HG03565 (cell line): ENCODE measurements at regions not wholly inside any gene's neighbourhood (a gene's known extent, or its start where the extent isn't known, plus 50 kb on each side); places are given as distances from the start of the nearest gene placed in this dataset.
A peak's percentile ranks its signal among the peaks of the same experiment; 100 is the strongest.
"Not testable (repeated sequence)": the region's sequence is repeated elsewhere in the genome, so short reads cannot be mapped to it uniquely, and the experiment has no call there.

Experiments used
- ATAC-seq: cut with Tn5 transposase; IDR thresholded peaks from one replicate; pipeline ENCODE4 v1.9.1; 2021; ENCODE audit warnings: mild to moderate bottlenecking, moderate library complexity; ENCODE audit not compliant: unreplicated experiment

DNA sequence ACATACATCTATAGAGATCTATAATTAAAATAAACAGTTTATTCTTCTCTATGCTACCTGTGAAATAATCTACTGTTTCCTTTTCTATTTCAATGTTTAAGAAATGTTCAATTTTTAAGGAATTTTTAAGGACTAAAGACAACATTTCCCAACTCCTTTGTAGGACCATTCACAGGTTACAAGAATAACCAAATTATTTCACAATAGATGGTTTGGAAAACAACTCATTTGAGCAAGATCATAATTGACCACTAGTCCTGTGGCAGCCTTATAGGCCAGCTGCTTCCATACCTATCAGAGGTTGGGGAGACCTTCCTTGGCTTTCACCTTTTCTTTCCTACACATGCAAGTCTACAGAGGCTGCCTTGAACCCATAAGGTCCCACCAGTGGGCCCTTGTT is 193.7 kb downstream of the TTC39B start:
- ATAC-seq = no peak

DNA sequence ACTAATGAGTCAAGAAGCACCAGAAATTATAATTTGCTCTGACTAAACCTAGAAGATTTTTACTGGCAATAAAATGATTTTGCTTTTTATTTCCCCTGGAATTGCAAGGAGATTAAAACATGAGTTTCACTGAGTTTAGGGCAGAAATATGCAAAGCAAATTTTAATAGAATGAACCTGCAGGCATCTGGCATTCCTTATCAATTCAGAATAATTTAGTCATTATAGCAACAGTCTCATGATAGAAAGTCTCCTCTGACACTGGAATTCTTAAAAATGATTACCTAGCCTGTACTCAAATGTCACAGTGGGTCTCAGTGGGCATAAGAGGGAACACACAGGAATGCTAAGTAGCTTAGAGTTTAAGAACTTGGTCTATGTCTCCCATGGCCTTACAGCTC is 195.9 kb downstream of the TTC39B start:
- ATAC-seq = no peak

DNA sequence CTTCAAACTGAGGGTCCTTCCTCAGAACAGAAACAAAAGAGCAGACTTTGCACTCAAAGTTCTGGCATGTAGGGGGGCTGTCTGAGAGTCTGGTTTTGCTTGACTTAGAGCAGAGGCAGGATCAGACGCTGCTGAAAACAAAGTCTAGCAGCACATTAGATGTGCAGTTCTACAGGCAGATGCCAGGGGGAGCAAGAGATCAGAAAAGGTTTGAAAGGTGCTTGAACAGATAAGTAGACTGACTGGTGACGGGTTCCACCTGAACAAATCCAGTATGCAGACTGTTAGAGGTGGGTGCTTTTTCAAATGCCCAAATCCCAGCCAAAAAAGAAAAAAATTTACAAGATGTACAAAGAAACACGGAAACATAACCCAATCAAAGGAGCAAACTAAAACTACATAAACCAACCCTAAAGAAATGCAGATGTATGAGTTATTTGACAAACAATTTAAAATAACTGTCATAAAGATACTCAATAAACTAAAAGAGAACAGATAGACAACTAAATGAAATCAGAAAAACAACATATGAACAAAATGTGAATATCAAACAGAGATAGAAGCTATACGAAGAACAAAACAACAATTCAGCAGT is 194.7 kb upstream of the FREM1 start:
- ATAC-seq = peak; percentile 98

DNA sequence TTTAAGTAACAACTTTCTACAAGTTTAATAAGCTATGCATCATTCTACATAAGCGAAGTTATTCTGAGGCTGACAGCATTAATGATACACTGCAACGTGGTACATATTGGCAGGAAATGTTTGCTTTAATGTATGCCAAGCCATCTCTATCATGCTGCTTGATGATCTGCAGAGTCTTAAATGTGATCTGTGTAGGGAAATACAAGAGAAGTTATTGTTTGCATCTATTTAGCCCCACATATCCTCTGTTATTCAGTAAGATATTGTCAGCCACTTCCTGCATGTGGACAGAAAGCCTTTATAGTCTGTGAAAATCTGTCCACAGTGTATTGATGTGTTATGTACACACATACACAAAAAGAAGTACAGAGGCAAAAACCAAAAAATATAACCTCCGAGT is 193.1 kb upstream of the FREM1 start:
- ATAC-seq = no peak

DNA sequence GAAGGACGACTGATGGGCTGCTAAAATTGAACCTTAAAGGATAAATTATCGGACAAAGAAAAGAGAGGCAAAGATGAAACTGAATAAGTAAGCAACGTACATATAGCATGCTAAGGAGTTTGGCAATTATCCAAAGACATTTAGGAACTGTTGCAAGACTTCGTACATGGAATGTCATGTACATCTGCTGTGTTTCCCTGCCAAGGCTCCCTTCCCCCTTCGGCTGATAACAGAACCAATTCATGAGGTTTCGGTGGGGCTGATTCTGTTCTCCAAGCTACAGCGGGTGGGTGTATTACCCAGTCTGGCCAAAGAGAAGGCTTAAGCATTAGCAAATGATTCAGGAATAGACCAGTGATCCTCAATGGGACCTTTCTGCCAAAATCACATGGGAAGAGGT is 190.9 kb upstream of the FREM1 start:
- no peak for ATAC-seq

DNA sequence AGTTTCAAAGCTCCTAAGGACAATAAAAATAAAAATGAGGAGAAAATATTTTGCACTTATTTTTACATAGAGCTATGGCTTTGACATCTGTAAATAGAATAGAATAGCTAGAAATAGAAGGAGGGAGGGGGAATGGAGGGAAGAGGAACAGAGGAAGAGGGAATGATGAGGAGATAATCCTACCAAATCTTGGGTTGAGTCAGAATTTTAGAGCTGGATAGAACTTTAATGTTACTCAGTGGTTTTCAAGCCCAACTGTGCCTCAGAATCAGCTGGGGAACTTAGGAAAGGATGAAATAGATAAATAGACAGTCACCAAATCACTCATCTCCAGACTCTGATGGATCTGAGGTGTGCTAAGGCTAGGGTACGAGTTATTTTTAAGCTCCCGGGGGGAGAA is 190.3 kb upstream of the FREM1 start:
- ATAC-seq = no peak

DNA sequence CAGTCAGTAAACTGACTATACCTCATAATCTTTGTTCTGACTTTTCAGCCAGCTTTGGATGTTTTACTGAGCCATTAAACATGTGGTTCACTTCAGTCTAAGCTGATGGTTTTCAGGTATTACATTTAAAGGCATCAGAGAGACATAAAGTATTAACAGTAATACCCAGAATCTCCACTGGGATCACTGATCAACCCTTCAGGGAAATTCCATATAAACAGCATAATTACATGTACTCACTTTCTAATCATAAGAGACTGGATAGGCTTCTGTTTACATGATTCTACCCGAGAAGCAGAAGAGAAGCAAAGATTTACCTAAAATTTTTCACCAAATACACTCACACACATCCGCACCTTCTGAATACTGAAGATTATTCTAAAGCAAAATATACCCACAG is 186.7 kb upstream of the FREM1 start:
- ATAC-seq = no peak

DNA sequence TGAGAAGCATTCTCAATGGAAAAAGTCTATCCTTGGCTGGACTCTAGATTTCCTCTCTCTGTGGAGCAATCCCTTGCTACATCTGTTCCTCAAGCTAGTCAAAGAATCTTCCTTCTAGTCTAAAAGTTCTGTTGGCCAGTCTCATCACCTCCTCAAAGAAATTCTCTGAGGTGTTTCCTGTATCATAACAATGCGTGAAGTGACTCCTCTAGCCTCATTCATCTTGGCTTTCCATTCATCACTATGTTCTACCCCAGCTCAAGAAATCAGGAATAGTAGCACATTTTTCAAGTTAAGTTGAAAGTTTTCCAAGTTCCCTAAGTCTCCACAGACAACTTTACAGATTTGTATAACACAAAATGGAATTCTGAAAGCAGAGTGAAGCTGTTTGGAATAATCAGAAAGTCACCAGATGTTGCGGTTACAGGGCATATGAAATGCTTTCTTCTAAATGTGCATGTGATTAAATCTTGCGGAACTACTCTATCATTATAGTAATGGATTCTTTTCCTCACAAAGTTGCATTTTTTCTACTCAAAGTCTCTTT is 176.6 kb upstream of the FREM1 start:
- no peak for ATAC-seq

DNA sequence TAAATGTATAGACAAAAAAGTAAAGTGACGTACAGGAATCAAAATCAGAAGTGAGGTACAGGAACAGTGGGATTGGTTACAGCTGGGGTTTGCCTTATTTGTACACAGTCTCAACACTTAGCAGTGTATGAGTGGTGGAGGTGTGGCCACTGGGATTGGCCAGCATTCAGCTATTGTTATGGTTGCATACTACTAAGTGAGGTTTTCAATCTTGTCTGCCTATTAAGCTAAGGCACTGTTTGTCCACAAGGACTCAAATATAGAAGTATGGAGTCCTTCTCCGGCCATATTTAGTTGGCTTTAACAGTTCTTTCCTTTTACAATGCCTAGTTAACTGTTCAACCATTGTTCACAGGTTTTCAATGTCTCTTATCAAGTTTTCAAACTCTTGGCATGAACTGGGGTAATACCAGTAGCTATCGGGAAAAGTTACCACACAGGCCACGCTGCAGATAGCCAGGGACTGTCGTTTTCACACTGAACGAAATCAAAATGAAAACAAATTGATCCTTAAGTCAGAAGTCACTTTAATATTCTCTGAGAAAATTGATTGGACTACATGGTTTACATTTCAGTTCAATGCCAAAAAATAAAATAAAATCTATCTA is 176.0 kb upstream of the FREM1 start:
- ATAC-seq = no peak

DNA sequence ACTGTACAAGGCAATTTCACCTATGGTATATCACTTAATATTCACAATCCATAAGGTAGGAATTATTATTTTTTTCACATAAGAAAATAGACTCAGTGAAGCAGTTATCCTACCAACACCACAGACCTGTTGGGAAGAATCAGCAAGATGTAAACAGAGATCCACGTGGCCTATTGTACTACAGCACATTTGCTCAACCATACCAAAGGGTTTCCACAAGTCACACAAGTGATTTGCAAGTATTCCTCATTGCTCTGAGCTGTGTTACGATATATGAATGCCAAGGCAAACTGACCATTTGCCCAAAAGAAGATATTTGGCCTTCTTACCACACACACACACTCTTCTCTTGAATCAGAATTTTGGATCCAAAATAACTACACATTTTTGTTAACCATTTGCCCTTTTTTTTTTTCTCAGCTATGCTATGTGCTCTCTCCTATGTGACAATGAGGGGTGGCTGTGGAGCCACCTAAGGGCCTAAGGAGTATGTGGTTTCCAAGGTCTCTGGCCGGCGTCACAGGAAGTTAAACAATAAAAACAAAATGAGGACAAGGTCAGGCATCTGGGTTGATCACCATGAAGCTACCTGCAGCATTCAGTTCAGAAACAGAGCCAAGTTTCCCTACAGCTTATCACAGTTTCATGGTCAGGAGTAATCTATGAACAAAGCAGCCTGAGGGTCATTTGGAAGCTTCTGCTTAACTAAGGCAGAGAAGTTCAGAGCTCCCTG is 171.0 kb upstream of the FREM1 start:
- ATAC-seq = no peak

DNA sequence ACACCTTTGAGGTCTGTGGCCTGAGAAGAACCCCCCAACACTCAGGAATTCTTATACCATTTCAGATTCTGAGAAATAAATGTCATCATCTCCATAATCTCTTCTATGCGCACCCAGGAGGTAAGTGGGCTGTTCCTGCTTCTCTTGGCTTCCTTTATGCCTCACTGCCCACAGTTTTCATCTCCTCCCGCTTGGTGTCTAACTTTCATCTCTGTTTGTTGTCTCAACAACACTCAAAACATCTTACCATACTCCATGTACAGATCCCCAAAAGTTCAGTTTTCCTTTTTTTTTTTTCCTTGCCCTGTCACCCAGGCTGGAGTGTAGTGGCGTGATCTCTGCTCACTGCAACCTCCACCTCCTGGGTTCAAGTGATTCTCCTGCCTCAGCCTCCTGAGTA is 170.2 kb upstream of the FREM1 start:
- ATAC-seq = no peak

DNA sequence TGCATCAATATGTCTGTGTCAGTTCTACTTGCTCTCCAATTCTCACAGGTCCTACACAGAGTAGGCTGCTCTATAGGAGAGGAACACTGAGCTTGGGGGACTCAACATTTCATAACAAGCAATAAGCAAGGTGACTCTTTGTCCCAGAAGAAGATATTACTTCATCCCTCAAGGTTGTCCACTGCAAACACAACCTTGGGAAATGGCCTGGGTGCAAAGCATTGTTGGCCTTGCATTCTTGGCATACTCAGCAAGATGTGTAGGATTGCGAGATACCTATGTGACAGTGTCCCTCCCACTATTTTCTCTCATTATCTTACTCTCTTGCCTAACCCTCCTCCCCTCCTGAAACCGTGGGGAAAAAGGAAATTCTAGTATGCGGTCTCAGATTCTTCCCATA is 169.8 kb upstream of the FREM1 start:
- no peak for ATAC-seq

DNA sequence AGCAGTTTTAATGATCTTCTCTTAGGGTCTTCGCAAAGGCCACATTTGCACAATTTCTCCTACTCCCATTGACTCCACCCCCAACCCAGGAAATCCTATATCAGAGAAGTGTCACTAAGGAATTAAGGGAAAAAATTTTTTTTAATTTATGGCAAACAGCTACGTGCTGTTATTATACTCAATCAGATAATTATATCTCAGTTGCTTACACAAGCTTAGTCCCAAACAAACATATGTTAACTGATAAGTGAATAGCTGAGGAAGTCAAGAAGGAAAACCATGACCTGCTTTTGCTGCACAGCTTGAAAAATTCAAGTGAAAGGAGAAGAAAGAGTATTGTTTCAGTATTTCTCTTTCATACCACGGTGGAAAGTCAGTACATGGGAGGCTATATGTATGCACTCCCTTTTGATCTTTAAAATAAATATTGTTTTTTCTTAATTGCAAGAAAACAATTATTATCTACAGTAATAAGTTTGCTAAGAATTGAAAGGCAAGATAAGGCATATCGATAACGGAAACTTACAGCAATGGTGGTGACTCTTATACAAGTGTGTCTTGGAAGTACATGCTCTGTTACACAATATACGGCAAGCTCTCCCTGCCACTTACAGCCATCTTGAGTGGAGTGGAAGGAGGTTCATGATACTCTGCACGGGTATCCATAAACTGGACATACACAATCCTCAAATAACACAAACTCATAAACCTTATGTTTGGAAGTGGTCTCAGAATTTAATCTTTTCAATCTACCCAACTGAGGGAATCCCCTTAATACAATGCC is 167.9 kb upstream of the FREM1 start:
- ATAC-seq = no peak

DNA sequence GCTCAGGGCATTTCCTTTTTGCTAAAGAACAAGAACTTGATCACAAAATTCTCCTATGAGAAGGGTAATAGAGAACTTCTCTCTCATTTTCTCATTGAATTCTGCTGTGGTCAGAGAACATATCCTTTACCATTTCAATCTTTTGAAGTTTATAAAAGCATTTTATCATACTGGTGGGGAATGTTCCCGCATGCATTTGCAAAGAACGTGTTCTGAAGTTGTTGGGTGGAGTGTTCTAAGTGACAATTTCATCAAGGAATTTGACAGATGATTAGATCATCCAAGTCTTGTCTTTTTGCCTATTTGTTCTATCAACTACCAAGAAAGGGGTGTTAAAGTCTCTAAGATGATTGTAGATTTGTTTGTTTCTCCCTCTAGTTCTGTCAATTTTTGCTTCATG is 163.4 kb upstream of the FREM1 start:
- no peak for ATAC-seq

DNA sequence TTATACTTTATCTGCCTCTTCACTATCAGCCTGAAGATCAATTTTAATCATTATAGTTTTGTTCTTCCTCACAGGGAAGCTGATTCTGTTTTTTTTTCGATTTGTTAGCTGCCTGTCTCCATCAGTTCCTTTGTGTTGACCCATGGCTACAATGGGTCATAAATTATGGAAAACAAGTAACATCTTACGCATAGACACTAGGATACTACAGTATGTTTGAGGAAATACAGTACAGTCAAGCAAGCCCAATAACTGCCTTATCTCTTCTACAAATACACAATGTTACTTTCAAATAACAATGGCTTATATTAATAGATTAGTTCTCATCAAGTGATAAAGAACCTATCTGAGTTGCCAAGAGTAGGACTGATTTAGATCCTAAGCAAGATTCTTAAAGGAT is 160.5 kb upstream of the FREM1 start:
- ATAC-seq = no peak

DNA sequence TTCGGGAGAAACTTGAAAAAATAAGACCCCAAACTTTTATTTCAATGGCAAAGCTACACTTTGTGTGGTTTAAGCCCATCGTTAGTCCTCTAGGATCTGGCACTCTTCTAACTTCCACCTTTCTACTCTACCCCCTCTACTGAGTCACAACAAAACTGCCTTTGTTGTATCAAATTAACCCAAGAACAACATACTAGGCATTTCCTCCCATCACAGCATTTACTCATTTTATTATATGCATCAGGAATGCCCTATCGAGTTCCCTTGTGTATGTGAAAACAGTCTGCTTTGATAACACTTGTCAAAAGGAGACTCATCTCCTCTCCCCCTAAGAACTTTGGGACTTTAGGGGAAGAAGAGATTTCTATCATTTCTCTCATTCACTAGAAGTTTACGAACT is 158.9 kb upstream of the FREM1 start:
- no peak for ATAC-seq

DNA sequence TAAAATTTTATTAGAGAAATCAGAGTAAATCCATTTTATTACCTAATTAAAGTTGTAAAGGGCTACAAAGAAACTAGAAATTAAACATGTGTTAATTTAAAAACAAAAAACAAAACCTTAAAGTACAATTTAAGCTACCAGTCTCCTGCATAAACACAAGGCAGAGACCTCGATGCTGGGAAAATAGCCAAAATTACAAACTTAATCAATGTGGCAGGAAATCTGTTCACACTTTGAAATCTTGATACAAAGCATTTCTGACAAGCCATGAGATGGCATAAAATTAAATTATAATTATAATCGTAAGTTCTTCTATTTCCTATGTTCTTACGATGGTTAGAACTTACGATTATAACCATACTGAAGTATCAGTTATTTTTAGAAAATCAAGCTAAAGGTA is 158.0 kb upstream of the FREM1 start:
- no peak for ATAC-seq

DNA sequence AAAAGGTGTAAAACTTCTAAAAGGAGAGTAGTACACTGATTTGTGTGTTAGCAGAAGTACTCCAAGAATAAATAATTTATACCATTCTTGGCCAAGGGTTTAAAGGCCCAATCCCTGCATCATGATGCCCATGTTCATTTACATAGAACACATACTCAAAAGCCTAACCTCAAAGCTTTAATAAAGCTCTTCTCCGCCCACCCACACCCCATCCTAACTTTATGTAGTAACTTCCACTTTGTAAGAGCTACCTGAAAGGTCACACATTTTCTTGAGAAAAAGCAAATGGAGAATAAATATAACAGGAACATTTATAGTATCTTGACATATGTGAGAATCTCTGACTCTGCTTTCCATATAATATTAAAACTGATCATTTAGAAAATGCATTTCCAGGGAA is 148.8 kb upstream of the FREM1 start:
- ATAC-seq = no peak

DNA sequence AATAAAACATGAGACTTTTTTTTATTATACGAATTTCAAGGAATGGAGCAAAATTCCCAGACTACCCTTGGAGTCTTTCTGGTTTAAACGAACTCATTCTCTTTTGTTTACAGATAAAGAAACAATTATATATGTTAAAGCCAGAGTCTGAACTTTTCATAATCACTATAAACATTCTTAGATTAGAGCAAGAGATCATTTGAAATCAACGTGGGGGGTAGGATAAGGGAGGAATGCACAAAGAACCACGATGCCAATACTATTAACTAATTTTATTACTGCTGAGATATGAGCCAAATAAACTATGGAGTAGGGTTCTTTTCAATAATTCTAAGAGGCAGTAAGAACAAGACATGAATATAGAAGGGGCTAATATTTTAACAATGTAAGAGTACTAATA is 148.0 kb upstream of the FREM1 start:
- no peak for ATAC-seq

DNA sequence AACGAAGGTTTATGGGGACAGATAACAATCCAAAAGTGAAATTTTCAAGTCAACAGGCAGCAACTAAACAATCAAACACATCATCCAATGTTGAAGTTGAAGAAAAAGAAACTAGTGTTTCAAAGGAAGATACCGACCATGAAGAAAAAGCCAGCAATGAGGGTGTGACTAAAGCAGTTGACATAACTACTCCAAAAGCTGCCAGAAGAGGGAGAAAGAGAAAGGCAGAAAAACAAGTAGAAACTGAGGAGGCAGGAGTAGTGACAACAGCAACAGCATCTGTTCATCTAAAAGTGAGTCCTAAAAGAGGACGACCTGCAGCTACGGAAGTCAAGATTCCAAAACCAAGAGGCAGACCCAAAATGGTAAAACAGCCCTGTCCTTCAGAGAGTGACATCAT is 145.1 kb upstream of the FREM1 start:
- ATAC-seq = not testable (repeated sequence)

DNA sequence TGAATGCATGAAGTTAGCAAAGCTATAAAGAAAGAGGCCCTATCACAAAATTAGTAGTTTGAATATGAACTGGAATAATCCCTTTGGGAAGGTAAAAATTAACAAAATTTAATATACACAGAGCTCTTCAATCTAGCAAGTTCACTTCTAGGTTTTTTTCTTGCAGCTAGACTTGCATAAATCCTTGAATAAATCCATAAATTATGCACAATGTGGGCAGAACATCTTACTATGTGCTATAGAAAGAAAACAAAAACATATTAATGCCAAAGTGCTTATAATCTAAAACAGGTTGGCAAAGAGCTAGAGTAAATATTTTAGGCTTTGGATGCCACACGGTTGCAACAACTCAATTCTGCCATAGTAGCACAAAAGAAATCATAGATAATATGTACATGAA is 138.5 kb upstream of the FREM1 start:
- no peak for ATAC-seq
